ENCODE measurements at regions not wholly inside any gene's neighbourhood (a gene's known extent, or its start where the extent isn't known, plus 50 kb on each side); places are given as distances from the start of the nearest gene placed in this dataset.

GRCh38 chr3:31050296-31050695 lies 155.8 kb upstream of the GADL1 start:
- Histone ChIP-seq H3K27me3 (ENCODE audit: control insufficient read depth, insufficient read depth, low read length) (no peaks in the 10 kb centered on the region), H3K9me3 (ENCODE audit: control insufficient read depth, insufficient read depth, low read length) (no peaks in the 10 kb centered on the region), H3K4me3 (ENCODE audit: low read depth, low read length) (no peak overlapping the region), H3K27ac (ENCODE audit: low read depth, low read length) (no peak overlapping the region)
- TF ChIP-seq CTCF (IDR thresholded peaks at IDR 0.05; ENCODE audit: low read depth, low read length): no peak
- DNase-seq (ENCODE audit: low read depth, low spot score): no peak
- CTCF ChIA-PET: no interaction called here
- POLR2A ChIA-PET: no interaction called here

GRCh38 chr3:31051226-31051625 lies 156.8 kb upstream of the GADL1 start:
- Histone ChIP-seq H3K27ac (ENCODE audit: low read depth, low read length) (no peak overlapping the region), H3K27me3 (ENCODE audit: control insufficient read depth, insufficient read depth, low read length) (no peaks in the 10 kb centered on the region), H3K9me3 (ENCODE audit: control insufficient read depth, insufficient read depth, low read length) (no peaks in the 10 kb centered on the region), H3K4me3 (ENCODE audit: low read depth, low read length) (no peak overlapping the region)
- DNase-seq (ENCODE audit: low read depth, low spot score): no peak
- CTCF ChIA-PET: no interaction called here
- TF ChIP-seq CTCF (IDR thresholded peaks at IDR 0.05; ENCODE audit: low read depth, low read length): no peak
- POLR2A ChIA-PET: no interaction called here

GRCh38 chr3:31053299-31053698 lies 158.8 kb upstream of the GADL1 start:
- CTCF ChIA-PET: no interaction called here
- Histone ChIP-seq H3K27me3 (ENCODE audit: control insufficient read depth, insufficient read depth, low read length) (no peaks in the 10 kb centered on the region), H3K4me3 (ENCODE audit: low read depth, low read length) (no peak overlapping the region), H3K9me3 (ENCODE audit: control insufficient read depth, insufficient read depth, low read length) (no peaks in the 10 kb centered on the region), H3K27ac (ENCODE audit: low read depth, low read length) (no peak overlapping the region)
- POLR2A ChIA-PET: no interaction called here
- no peak for TF ChIP-seq CTCF (IDR thresholded peaks at IDR 0.05; ENCODE audit: low read depth, low read length)
- DNase-seq (ENCODE audit: low read depth, low spot score): no peak

GRCh38 chr3:31054032-31054431 lies 159.6 kb upstream of the GADL1 start:
- Histone ChIP-seq H3K27ac (ENCODE audit: low read depth, low read length) (no peak overlapping the region), H3K4me3 (ENCODE audit: low read depth, low read length) (no peak overlapping the region), H3K9me3 (ENCODE audit: control insufficient read depth, insufficient read depth, low read length) (no peaks in the 10 kb centered on the region), H3K27me3 (ENCODE audit: control insufficient read depth, insufficient read depth, low read length) (no peaks in the 10 kb centered on the region)
- ChIA-PET POLR2A (no interaction called here), CTCF (no interaction called here)
- TF ChIP-seq CTCF (IDR thresholded peaks at IDR 0.05; ENCODE audit: low read depth, low read length): no peak
- no peak for DNase-seq (ENCODE audit: low read depth, low spot score)

GRCh38 chr3:31055757-31056156 lies 161.3 kb upstream of the GADL1 start:
- POLR2A ChIA-PET: no interaction called here
- DNase-seq (ENCODE audit: low read depth, low spot score): no peak
- CTCF ChIA-PET: no interaction called here
- no peak overlapping the region for H3K27ac ChIP-seq (ENCODE audit: low read depth, low read length)
- H3K27me3 ChIP-seq (ENCODE audit: control insufficient read depth, insufficient read depth, low read length): no peaks in the 10 kb centered on the region
- no peak for TF ChIP-seq CTCF (IDR thresholded peaks at IDR 0.05; ENCODE audit: low read depth, low read length)
- H3K4me3 ChIP-seq (ENCODE audit: low read depth, low read length): no peak overlapping the region
- no peaks in the 10 kb centered on the region for H3K9me3 ChIP-seq (ENCODE audit: control insufficient read depth, insufficient read depth, low read length)

All from AG04450 (cell line).